ENCODE measurements at regions not wholly inside any gene's neighbourhood (a gene's known extent, or its start where the extent isn't known, plus 50 kb on each side); places are given as distances from the start of the nearest gene placed in this dataset.
"Not testable (repeated sequence)": the region's sequence is repeated elsewhere in the genome, so short reads cannot be mapped to it uniquely, and the experiment has no call there.

DNA sequence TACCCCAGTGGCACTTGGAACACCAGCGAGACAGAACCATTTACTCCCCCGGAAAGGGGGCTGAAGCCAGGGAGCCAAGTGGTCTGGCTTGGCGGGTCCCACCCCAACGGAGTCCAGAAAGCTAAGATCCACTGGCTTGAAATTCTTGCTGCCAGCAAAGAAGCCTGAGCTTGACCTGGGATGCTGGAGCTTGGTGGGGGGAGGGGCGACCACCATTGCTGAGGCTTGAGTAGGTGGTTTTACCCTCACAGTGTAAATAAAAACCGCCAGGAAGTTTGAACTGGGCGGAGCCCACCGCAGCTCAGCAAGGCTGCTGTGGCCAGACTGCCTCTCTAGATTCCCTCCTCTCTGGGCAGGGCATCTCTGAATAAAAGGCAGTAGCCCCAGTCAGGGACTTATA lies 62.8 kb downstream of the RPS24 start:
- not testable (repeated sequence) for H3K36me3 Mint-ChIP-seq (ENCODE audit: unreplicated experiment); H3K9me3 Mint-ChIP-seq (ENCODE audit: unreplicated experiment); DNase-seq (ENCODE audit: extremely low spot score, unreplicated experiment); H3K4me1 Mint-ChIP-seq (ENCODE audit: unreplicated experiment); H3K27ac Mint-ChIP-seq (ENCODE audit: unreplicated experiment); H3K4me3 Mint-ChIP-seq (ENCODE audit: unreplicated experiment)
- H3K27me3 Mint-ChIP-seq (ENCODE audit: unreplicated experiment), result peaks cover 39% of the 10 kb centered on the region

DNA sequence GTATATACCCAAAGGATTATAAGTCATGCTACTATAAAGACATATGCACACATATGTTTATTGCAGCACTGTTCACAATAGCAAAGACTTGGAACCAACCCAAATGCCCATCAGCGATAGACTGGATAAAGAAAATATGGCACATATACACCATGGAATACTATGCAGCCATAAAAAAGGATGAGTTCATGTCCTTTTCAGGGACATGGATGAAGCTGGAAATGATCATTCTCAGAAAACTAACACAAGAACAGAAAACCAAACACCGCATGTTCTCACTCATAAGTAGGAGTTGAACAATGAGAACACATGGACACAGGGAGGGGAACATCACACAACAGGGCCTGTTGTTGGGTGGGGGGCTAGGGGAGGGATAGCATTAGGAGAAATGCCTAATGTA lies 68.9 kb downstream of the RPS24 start:
- H3K9me3 Mint-ChIP-seq (ENCODE audit: unreplicated experiment); H3K27ac Mint-ChIP-seq (ENCODE audit: unreplicated experiment); H3K36me3 Mint-ChIP-seq (ENCODE audit: unreplicated experiment); H3K4me1 Mint-ChIP-seq (ENCODE audit: unreplicated experiment); H3K4me3 Mint-ChIP-seq (ENCODE audit: unreplicated experiment); DNase-seq (ENCODE audit: extremely low spot score, unreplicated experiment): not testable (repeated sequence)
- H3K27me3 Mint-ChIP-seq (ENCODE audit: unreplicated experiment), result peaks cover 49% of the 10 kb centered on the region

DNA sequence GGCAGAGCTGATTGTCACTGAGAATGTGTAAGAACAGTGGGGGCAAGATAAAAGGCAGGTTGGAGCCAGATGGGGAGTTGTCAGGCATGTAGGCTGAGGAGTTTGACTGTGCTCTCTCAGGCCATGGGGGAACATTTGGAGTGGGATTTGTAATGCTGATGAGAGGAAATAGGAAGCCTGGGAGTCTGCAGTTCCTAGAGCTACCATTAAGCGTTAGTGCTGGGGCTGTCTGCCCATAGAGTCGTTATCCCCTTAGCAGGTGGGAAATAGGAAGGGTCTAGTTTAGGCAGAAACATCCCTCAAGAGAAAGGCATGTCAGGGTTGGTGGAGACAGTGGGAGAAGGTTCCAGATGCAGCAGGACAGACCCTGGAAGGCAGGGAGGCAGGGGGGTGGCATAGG lies 75.5 kb downstream of the RPS24 start:
- Mint-ChIP-seq H3K4me3 (ENCODE audit: unreplicated experiment) (no peak overlapping the region), H3K27ac (ENCODE audit: unreplicated experiment) (no peak overlapping the region), H3K36me3 (ENCODE audit: unreplicated experiment) (no peaks in the 10 kb centered on the region), H3K27me3 (ENCODE audit: unreplicated experiment) (peaks cover 68% of the 10 kb centered on the region), H3K9me3 (ENCODE audit: unreplicated experiment) (peaks cover 6% of the 10 kb centered on the region), H3K4me1 (ENCODE audit: unreplicated experiment) (no peaks in the 10 kb centered on the region)
- no peak for DNase-seq (ENCODE audit: extremely low spot score, unreplicated experiment)
- TF ChIP-seq, protein P1, sequence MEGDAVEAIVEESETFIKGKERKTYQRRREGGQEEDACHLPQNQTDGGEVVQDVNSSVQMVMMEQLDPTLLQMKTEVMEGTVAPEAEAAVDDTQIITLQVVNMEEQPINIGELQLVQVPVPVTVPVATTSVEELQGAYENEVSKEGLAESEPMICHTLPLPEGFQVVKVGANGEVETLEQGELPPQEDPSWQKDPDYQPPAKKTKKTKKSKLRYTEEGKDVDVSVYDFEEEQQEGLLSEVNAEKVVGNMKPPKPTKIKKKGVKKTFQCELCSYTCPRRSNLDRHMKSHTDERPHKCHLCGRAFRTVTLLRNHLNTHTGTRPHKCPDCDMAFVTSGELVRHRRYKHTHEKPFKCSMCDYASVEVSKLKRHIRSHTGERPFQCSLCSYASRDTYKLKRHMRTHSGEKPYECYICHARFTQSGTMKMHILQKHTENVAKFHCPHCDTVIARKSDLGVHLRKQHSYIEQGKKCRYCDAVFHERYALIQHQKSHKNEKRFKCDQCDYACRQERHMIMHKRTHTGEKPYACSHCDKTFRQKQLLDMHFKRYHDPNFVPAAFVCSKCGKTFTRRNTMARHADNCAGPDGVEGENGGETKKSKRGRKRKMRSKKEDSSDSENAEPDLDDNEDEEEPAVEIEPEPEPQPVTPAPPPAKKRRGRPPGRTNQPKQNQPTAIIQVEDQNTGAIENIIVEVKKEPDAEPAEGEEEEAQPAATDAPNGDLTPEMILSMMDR (IDR thresholded peaks at IDR 0.05), result no peak

DNA sequence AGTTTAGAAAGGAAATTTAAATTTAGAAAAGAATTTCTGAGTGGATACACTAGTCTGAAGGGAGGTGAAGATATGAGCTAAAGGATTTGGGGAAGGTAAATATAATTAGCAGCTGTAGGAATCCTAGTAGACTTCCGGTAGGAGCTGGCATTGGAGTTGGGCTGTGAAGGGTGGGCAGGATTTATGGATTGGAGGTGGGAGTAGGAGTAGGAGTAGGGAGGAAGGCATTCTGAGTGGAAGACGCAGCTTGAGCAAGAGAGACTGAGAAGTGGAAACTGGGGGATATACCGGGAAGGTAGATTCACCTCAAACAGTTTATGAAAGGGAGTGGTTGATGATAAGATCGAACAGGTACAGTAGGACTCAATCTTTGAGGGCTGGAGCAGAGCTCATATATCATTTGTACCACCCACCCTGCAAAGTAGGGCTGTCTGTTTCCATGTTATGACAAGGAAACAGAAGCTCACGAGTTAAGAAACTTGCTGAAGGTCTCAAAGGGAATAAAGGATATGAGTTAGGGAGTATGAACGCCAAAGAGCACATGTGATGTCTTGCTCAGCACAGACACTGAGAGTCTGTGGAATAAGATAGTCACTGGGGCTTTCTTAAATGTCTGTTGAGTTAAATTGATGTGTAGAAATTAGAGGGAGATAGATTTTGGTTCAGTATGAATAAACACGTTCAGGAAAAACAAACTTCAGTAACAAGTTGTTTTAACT lies 81.6 kb downstream of the RPS24 start:
- no peak overlapping the region for H3K27ac Mint-ChIP-seq (ENCODE audit: unreplicated experiment)
- H3K36me3 Mint-ChIP-seq (ENCODE audit: unreplicated experiment), result no peaks in the 10 kb centered on the region
- H3K4me1 Mint-ChIP-seq (ENCODE audit: unreplicated experiment), result no peaks in the 10 kb centered on the region
- peaks cover 77% of the 10 kb centered on the region for H3K27me3 Mint-ChIP-seq (ENCODE audit: unreplicated experiment)
- no peak for DNase-seq (ENCODE audit: extremely low spot score, unreplicated experiment)
- no peak overlapping the region for H3K4me3 Mint-ChIP-seq (ENCODE audit: unreplicated experiment)
- TF ChIP-seq, protein P1 (IDR thresholded peaks at IDR 0.05), result no peak
- H3K9me3 Mint-ChIP-seq (ENCODE audit: unreplicated experiment), result no peaks in the 10 kb centered on the region

DNA sequence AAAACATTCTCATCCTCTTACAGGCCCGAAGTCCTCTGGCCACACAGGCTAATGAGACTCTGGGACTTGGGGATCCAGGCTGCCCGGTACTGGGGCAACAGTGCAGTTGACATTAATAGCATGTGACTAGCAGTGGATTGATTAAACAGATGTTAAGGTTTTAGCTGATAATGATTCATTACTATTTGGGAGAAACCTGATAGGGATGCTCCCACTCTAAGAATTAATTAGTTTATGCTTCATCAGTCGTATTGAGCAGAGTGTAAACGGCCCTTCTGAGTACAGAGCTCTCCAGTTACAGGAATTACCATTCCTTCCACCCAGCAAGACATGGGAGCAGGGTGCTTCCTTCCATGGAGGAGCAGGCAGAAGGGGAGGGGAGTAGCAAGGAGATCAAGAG lies 82.7 kb downstream of the RPS24 start:
- Mint-ChIP-seq H3K9me3 (ENCODE audit: unreplicated experiment) (peaks cover 8% of the 10 kb centered on the region), H3K27ac (ENCODE audit: unreplicated experiment) (no peak overlapping the region), H3K27me3 (ENCODE audit: unreplicated experiment) (peaks cover 79% of the 10 kb centered on the region), H3K36me3 (ENCODE audit: unreplicated experiment) (no peaks in the 10 kb centered on the region), H3K4me3 (ENCODE audit: unreplicated experiment) (no peak overlapping the region), H3K4me1 (ENCODE audit: unreplicated experiment) (no peaks in the 10 kb centered on the region)
- TF ChIP-seq, protein P1 (IDR thresholded peaks at IDR 0.05), result no peak
- no peak for DNase-seq (ENCODE audit: extremely low spot score, unreplicated experiment)

DNA sequence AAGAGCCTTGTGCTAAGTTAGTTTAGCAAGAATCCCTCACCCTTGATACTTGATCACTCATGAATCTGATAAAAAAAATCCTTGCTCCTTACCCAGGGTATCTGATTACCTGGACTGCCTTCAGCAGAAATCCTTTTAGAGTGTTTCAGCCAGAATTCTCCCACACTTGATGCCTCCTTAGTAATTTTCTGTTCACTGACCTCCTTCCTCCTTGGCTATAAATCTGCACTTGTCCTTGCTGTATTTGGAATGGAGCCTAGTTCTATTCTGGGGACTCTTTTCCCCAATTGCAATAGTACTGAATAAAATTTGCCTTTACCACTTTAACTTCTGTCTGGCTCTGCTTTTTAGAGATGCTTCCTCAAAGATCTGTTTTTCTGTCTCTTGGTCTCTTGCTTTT lies 84.9 kb downstream of the RPS24 start:
- TF ChIP-seq, protein P1 (IDR thresholded peaks at IDR 0.05), result no peak
- H3K27me3 Mint-ChIP-seq (ENCODE audit: unreplicated experiment), result peaks cover 78% of the 10 kb centered on the region
- no peak for DNase-seq (ENCODE audit: extremely low spot score, unreplicated experiment)
- no peak overlapping the region for H3K27ac Mint-ChIP-seq (ENCODE audit: unreplicated experiment)
- H3K4me1 Mint-ChIP-seq (ENCODE audit: unreplicated experiment), result no peaks in the 10 kb centered on the region
- H3K4me3 Mint-ChIP-seq (ENCODE audit: unreplicated experiment), result no peak overlapping the region
- peaks cover 20% of the 10 kb centered on the region for H3K9me3 Mint-ChIP-seq (ENCODE audit: unreplicated experiment)
- no peaks in the 10 kb centered on the region for H3K36me3 Mint-ChIP-seq (ENCODE audit: unreplicated experiment)
